ENCODE measurements at regions not wholly inside any gene's neighbourhood (a gene's known extent, or its start where the extent isn't known, plus 50 kb on each side); places are given as distances from the start of the nearest gene placed in this dataset.

DNA sequence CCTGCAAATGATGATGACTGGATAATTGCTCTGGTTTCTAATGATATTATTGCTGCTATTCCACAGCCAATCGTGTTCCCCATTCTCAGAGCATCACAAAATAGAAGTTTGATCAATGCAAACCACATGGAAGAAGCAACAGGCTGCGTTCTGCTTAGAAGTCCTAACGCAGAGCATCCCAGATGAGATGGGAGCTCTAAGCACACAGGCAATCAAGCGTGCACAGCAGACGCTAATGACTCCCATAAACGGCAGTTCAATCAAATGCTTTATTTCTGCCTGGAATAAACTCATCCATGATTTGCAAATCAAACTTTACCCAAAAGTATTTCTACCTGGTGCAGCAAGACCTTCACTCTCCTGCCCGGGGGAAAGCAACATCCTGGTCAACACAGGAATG is 304.2 kb downstream of the FBXO15 start:
- DNase-seq = no peak

DNA sequence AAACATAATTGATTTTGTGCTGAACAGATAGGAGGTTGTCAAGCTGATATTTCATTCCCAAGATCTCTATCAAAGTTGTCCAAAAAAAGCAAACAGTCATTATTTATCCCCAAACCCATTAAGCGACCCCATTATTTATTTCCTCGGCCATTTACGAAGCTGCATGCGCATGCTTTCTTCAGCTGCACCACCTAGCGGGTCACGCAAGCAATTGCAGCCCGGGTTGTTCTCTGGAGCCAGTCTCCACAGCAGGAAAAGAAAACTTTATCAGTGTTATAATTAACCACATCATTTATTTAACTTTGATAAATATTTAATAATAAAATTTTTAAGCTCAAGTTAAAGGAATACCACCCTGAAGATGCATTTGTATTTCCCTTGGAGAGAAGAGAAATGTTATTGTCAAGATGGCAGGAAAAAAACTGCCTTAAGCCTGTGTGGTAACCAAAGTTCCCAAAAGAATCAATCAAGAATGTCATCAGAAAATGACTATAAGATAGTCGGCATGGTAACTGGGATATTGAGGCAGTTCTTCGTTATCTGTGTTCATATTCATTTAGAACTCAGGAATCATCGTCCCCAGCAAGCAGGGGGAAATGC is 304.7 kb downstream of the FBXO15 start:
- peak; percentile 65 for DNase-seq

GRCh38 chr18:73841661-73842060 is 306.0 kb downstream of the FBXO15 start:
- DNase-seq = no peak

DNA sequence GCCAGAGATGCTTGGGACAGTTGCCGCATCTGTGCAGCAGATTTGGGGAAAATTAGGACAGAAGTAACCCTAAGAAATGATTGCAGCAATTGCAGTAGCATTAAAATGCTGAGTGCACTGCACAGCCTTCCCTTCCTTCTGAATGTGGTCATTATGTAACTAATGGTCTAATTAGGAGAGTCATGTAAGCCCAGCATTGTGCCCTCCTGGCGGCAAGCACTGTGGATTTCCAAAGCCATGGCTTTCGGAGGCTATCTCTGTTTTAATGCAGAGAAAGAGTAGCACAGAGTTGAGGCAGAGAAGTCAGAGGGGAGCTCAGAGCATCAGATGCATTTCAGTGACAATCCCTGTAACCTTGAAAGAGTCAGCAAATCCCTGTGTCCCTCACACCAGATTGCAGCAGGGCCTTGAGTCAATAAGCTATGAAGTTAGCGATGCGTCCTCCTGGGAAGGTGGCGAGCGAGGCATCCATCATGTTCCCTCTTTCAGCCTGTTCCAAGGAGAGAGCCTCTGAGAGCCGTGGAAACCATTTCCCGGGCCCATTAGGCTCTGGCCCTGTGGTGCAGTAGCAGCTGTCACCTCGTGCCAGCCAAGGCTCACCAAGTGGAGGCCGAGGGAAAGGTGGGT is 307.2 kb downstream of the FBXO15 start:
- DNase-seq = no peak

DNA sequence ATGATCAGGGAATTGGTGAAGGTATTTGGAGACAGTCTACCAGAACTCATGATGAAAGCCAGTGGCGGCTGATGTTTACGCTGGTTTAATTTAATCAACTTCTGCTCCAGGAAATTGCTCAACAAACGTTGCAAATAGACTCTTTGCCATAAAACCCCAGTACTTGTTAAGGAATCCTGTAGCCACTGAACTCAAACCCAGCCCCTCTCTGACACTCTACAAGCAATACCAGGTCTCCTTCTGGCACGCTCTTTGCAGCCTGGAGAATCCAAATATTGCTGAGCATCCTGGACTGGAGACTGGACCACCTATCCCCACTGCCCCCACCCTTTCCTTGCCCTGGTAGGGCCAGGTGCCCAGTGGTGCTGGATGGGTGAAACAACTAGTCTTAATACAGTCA is 308.2 kb downstream of the FBXO15 start:
- no peak for DNase-seq

DNA sequence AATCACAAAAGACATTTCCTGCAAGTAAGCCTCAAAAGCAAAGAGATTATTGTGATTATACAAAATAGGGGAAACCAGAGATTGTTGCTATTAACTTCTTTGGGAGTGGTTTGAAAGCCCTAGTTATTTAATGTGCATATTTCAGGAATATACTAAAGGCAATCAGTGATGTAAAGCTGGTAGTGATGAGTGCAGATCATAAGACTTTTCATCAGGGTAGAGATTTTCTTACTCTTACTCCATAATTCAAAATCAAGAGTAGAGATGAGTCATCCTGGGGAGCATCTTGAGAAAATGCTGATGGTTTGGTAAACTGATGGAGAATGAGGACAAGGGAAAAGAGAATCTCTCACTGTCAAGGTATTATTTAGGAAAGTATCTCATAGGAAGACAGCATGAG is 309.5 kb downstream of the FBXO15 start:
- DNase-seq = no peak

DNA sequence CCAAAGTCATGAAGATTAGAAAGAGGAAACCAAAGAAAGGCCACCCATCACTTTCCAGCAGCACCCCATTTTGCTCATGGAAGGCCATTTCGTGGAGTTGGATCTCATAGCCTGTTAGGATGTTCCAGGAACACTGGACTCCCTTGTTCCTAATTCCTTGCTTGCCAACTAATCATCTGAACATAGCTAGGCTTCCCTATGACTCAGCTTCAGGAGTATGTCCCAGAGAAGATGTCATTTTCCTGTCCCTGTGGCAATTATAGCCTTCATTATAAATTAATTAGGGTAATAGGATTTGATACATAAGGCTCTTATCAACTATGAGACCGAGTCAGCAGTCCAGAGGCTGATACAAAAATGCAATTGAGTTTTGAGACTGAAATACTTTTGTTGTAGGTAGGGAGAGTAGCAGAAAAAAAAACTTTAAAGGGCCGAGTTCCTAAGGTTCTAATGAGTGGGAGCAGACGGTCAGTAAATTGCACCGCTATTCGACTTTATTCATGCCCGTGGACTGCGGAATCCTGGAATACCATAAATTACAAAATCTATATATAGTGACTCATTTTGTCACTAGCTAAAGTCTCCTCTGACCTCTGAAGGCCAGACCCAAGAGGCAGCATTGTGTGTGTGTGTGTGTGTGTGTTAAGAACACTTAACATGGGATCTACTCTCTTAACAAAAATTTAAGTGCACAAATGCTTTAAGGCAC is 311.8 kb downstream of the FBXO15 start:
- DNase-seq = no peak

DNA sequence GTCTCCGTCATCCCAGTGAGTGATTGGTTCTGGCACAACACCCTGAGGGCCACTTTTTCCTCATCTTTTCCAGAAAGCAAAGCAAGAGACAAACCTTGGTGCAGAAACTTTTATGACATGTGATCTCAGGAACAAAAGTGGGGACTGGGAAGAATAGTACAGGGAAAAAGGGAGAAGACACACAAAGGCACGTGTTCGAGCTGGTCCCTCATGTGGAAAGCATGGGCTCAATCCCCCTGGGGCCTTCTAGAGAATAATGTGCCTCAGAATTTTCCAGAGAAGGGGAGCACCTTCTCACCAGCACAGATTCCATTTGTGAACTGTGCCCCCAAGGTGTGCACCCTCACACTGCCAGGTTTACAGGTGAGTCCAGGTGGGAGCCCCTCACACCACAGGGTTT is 312.6 kb downstream of the FBXO15 start:
- DNase-seq = no peak

GRCh38 chr18:73831688-73832087 is 315.9 kb downstream of the FBXO15 start:
- DNase-seq = no peak

DNA sequence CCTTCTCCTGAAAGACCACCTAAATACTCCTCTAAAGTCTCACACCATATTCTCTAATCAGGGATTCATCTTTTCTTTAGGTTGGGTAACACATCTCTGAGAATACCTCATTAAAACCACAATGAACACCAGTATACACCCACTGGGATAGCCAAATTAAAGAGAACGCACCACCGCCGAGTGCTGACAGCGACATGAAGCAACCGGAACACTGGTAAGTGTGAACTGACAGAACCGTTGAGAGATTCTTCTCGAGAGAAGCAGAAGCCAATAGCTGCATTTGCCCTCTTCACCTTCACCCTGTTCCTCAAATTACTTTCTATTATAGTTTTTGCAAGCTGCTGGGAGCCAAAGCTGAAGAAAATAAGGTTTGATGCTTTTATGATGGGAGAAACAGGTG is 318.5 kb downstream of the FBXO15 start:
- DNase-seq = no peak

- DNase-seq = no peak
Observed at GRCh38 chr18:73827801-73828200, 319.8 kb downstream of the FBXO15 start.

GRCh38 chr18:73826098-73826497 is 321.5 kb downstream of the FBXO15 start:
- DNase-seq = no peak

GRCh38 chr18:73824671-73825070 is 323.0 kb downstream of the FBXO15 start:
- no peak for DNase-seq

GRCh38 chr18:73812423-73812822 is 335.2 kb downstream of the FBXO15 start:
- DNase-seq = no peak

DNA sequence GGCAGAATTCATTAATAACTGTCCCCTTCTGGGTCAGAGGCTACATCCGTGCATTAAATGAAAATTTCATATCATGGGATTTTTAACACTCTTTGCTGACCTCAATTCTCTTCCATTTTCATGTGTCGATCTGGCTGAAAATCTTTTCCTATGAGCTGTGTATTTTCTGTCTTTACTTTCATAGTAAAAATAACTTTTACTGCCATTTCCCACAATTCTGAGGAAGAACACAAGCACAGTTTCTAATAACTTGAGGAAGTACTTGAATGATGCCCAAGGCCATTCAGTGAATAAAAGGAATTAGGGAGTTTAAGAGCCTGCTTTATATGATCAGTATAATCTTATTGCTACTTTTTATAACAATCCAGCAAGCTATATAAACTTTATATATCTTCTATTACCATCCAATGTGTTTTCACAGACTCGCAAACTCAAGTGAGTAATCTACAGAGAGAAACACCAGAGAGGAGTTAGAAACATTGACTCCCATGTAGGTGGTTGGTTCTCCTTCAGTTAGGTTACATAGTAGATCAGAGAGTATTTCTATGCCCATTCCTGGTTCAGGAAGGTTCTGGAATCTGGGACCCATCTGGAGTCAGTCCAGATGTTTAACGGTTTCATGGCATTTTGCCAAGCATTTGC is 340.0 kb downstream of the FBXO15 start:
- no peak for DNase-seq

- DNase-seq = no peak
Observed at GRCh38 chr18:73805991-73806390, 341.6 kb downstream of the FBXO15 start.

GRCh38 chr18:73797419-73797818 is 350.2 kb downstream of the FBXO15 start:
- no peak for DNase-seq

GRCh38 chr18:73793386-73793785 is 354.2 kb downstream of the FBXO15 start:
- DNase-seq = no peak

DNA sequence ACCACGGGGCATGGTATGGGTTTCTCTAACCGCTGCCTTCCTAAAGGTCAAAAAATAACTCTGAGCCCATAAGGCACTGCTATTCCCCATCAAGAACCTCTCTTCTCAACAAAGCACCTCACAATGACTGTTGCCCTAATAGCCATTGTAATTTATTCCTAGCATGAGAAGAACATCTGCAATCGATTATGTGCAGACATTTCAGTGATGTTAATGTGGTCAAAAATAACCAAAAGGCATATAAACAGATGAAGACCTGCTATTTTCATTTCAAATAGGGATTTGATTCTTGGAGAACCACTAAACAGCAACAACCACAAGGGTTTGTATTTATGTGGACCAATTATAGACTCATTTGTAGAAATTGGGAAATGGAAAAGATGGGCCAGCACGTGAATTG is 356.6 kb downstream of the FBXO15 start:
- no peak for DNase-seq

DNA sequence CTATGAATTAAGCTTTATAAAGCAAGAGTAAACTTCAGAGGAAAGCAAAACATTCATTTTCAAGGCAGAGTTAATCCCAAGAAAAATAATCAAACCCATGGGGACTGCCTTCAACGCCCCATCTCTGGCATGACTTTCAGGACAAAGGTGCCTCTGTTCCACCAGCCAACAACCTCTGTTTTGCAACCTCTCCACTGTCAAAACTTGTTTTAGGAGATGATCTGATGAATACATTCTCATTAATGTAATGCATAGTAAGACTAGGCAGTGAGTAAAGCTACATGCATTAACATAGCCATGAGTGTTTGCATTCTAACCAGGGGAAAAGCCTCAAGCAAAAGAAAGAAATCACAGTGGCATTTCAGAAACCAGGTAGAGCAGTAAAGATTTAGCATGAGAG is 357.0 kb downstream of the FBXO15 start:
- no peak for DNase-seq

- DNase-seq = no peak
Observed at GRCh38 chr18:73787316-73787715, 360.3 kb downstream of the FBXO15 start.

GRCh38 chr18:73785300-73785699 is 362.3 kb downstream of the FBXO15 start:
- no peak for DNase-seq

DNA sequence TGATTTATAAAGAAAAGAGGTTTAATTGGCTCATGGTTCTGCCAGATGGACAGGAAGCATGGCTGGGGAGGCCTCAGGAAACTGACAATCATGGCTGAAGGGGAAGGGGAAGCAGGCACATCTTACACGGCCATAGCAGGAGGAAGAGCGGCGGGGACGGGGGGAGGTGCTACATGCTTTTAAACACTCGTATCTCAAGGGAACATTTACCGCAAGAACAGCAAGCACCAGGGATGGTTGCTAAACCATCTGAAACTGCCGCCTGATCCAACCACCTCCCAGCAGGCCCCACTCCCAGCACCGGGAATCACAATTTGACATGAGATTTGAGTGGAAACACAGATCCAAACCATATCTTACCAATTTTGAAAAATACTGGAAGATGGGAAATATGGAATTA is 362.8 kb downstream of the FBXO15 start:
- DNase-seq = no peak

DNA sequence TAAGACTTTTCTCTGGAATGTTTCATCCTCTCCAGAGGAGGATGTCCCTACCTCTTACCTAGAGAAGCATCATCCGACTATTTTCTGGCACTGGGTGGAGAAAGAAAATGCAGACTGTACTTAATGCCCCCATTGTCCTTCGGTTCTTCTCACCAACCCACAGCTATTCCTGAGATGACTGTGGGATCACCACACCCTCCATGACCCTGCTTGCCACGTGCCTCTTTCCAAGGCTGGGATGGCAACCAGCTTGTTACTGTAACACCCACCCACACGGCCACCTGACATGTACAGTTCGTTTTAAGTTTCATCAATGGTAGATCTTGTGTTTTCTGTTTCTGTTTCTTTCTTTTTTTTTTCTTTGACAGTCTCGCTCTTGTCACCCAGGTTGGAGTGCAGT is 365.2 kb downstream of the FBXO15 start:
- no peak for DNase-seq
